ENCODE measurements at regions not wholly inside any gene's neighbourhood (a gene's known extent, or its start where the extent isn't known, plus 50 kb on each side); places are given as distances from the start of the nearest gene placed in this dataset.

GRCh38 chr7:26451997-26452396 lies 160.3 kb downstream of the SNX10 start:
- Histone ChIP-seq H3K36me3 (replicated peaks in 1 of 2; ENCODE audit: insufficient read depth in 1 of 2, low read depth in 2 of 2) (no peaks in the 10 kb centered on the region), H3K4me3 (no peak overlapping the region), H3K27me3 (no peaks in the 10 kb centered on the region), H3K4me1 (peaks cover 19% of the 10 kb centered on the region), H3K27ac (peak overlapping the region in 2 of 4 donors; percentile 9 to 49), H3K9me3 (no peaks in the 10 kb centered on the region)
- WGBS, 2 donors = 53 to 58% methylated on average over 3 of the region's 3 CpGs
- TF ChIP-seq POLR2A (IDR thresholded peaks at IDR 0.05) (no peak), CTCF (IDR thresholded peaks at IDR 0.05) (no peak)
- peak; percentile 69 for ATAC-seq
- DNase-seq = peak in 2 of 4 donors; percentile 39 to 50
- intact Hi-C loops (cut with DNase I) = no loop called here

GRCh38 chr7:26454180-26454579 lies 162.5 kb downstream of the SNX10 start:
- H3K27ac ChIP-seq = no peak overlapping the region

GRCh38 chr7:26457696-26458327 lies 166.2 kb downstream of the SNX10 start:
- no peaks in the 10 kb centered on the region for H3K27me3 ChIP-seq
- no peaks in the 10 kb centered on the region for H3K9me3 ChIP-seq
- DNase-seq (no peak), ATAC-seq (no peak)
- H3K4me1 ChIP-seq = peaks cover 23% of the 10 kb centered on the region
- 84 to 91% methylated on average over 7 of the region's 7 CpGs for WGBS, 2 donors
- intact Hi-C loops (cut with DNase I) = no loop called here
- TF ChIP-seq POLR2A (IDR thresholded peaks at IDR 0.05) (no peak), CTCF (IDR thresholded peaks at IDR 0.05) (no peak)
- H3K4me3 ChIP-seq = no peak overlapping the region
- H3K36me3 ChIP-seq (replicated peaks in 1 of 2; ENCODE audit: insufficient read depth in 1 of 2, low read depth in 2 of 2) = no peaks in the 10 kb centered on the region
- no peak overlapping the region for H3K27ac ChIP-seq

More at GRCh38 chr7:26454180-26454579, 162.5 kb downstream of the SNX10 start:
- Histone ChIP-seq H3K9me3 (no peaks in the 10 kb centered on the region), H3K4me3 (no peak overlapping the region), H3K27me3 (no peaks in the 10 kb centered on the region), H3K4me1 (peaks cover 20% of the 10 kb centered on the region), H3K36me3 (replicated peaks in 1 of 2; ENCODE audit: insufficient read depth in 1 of 2, low read depth in 2 of 2) (no peaks in the 10 kb centered on the region)
- DNase-seq (no peak), ATAC-seq (no peak)
- WGBS, 2 donors = 71 to 82% methylated on average over 3 of the region's 3 CpGs
- no peak for TF ChIP-seq POLR2A (IDR thresholded peaks at IDR 0.05)
- TF ChIP-seq CTCF (IDR thresholded peaks at IDR 0.05) = no peak
- intact Hi-C loops (cut with DNase I) = no loop called here

GRCh38 chr7:26458466-26459145 lies 166.9 kb downstream of the SNX10 start:
- H3K4me1 ChIP-seq = peaks cover 23% of the 10 kb centered on the region
- H3K27ac ChIP-seq = peak overlapping the region in 1 of 4 donors; percentile 53
- H3K27me3 ChIP-seq = no peaks in the 10 kb centered on the region
- ATAC-seq (no peak), DNase-seq (no peak)
- intact Hi-C loops (cut with DNase I) = no loop called here
- H3K36me3 ChIP-seq (replicated peaks in 1 of 2; ENCODE audit: insufficient read depth in 1 of 2, low read depth in 2 of 2) = no peaks in the 10 kb centered on the region
- no peak overlapping the region for H3K4me3 ChIP-seq
- WGBS, 2 donors = 80 to 91% methylated on average over 6 of the region's 6 CpGs
- no peaks in the 10 kb centered on the region for H3K9me3 ChIP-seq
- TF ChIP-seq POLR2A (IDR thresholded peaks at IDR 0.05) (no peak), CTCF (IDR thresholded peaks at IDR 0.05) (no peak)
